MCF 10A (cell line): ENCODE measurements at regions not wholly inside any gene's neighbourhood (a gene's known extent, or its start where the extent isn't known, plus 50 kb on each side); places are given as distances from the start of the nearest gene placed in this dataset.

Experiments
- BruUV-seq: library from RNA; stranded (reverse); fragments of 400-500 nt; replicated peaks from 2 replicates; lab custom pipeline; 2021; lab: Mats Ljungman, UMichigan
- CTCF ChIA-PET: fragments of 300-600 bp; sonication (Branson Sonifier 250); formaldehyde crosslinking; extraction: SDS; loops from one replicate; lab custom pipeline; 2021; ENCODE audit warnings: antibody characterized with exemption, inconsistent platforms; lab: Yijun Ruan, JAX
- POLR2A ChIA-PET: fragments of 300-600, 350-650 bp; sonication (Branson Sonifier 250); formaldehyde crosslinking; extraction: SDS; loops from one replicate; lab custom pipeline; 2020; ENCODE audit warnings: antibody characterized with exemption, inconsistent platforms; lab: Yijun Ruan, JAX
- DNase-seq: peaks from one replicate; pipeline ENCODE4 v3.0.0-alpha.2; 2018; ENCODE audit not compliant: unreplicated experiment
- H3K27ac Mint-ChIP-seq: one replicate; pipeline ENCODE4 v1.8.0; 2022; ENCODE audit warnings: mild to moderate bottlenecking, low read depth, mixed read lengths; ENCODE audit not compliant: unreplicated experiment
- H3K27me3 Mint-ChIP-seq: one replicate; pipeline ENCODE4 v1.8.0; 2022; ENCODE audit warnings: mixed read lengths; ENCODE audit not compliant: insufficient read depth, unreplicated experiment
- H3K36me3 Mint-ChIP-seq: one replicate; pipeline ENCODE4 v1.8.0; 2022; ENCODE audit warnings: mild to moderate bottlenecking, moderate library complexity, mixed read lengths; ENCODE audit not compliant: insufficient read depth, unreplicated experiment
- H3K4me1 Mint-ChIP-seq: one replicate; pipeline ENCODE4 v1.8.0; 2022; ENCODE audit warnings: mixed read lengths; ENCODE audit not compliant: insufficient read depth, unreplicated experiment
- H3K4me3 Mint-ChIP-seq: one replicate; pipeline ENCODE4 v1.8.0; 2022; ENCODE audit warnings: mild to moderate bottlenecking, moderate library complexity, mixed read lengths; ENCODE audit not compliant: unreplicated experiment
- H3K9me3 Mint-ChIP-seq: one replicate; pipeline ENCODE4 v1.8.0; 2022; ENCODE audit warnings: mixed read lengths; ENCODE audit not compliant: unreplicated experiment
- CTCF ChIP-seq: fragments of 200-600 bp; IDR thresholded peaks from one replicate; pipeline ENCODE4 v1.8.0; 2022; ENCODE audit warnings: antibody characterized with exemption, mild to moderate bottlenecking; ENCODE audit not compliant: unreplicated experiment
- intact Hi-C: fragments of 100-400 bp; cut with micrococcal nuclease; formaldehyde crosslinking; loops from 2 replicates; pipeline ENCODE4 v1.14.1; 2022

- no peak for TF ChIP-seq CTCF
- BruUV-seq: no TSS peak
- Mint-ChIP-seq H3K4me3 (no peak overlapping the region), H3K36me3 (no peaks in the 10 kb centered on the region), H3K4me1 (peaks cover 6% of the 10 kb centered on the region), H3K27me3 (no peaks in the 10 kb centered on the region), H3K27ac (no peak overlapping the region), H3K9me3 (no peaks in the 10 kb centered on the region)
- intact Hi-C loops: no loop called here
- DNase-seq: no peak
- POLR2A ChIA-PET: no interaction called here
- CTCF ChIA-PET: interaction anchor here (0.8 kb wide), 1 partner anchor 56 kb away, joined by 3 read pairs; no protein-coding TSS in a partner anchor
Measured at GRCh38 chr1:115539061-115539460, 102.7 kb upstream of the VANGL1 start.

- no peaks in the 10 kb centered on the region for H3K27me3 Mint-ChIP-seq
- CTCF ChIA-PET: interaction anchor here (0.6 kb wide), 1 partner anchor 12 kb away, joined by 4 read pairs; no protein-coding TSS in a partner anchor
- no peaks in the 10 kb centered on the region for H3K9me3 Mint-ChIP-seq
- no TSS peak for BruUV-seq
- DNase-seq: no peak
- no peak for TF ChIP-seq CTCF
- intact Hi-C loops: no loop called here
- H3K27ac Mint-ChIP-seq: no peak overlapping the region
- POLR2A ChIA-PET: no interaction called here
- H3K4me3 Mint-ChIP-seq: no peak overlapping the region
- H3K36me3 Mint-ChIP-seq: no peaks in the 10 kb centered on the region
- peaks cover 6% of the 10 kb centered on the region for H3K4me1 Mint-ChIP-seq
Measured at GRCh38 chr1:115538579-115538978, 103.2 kb upstream of the VANGL1 start.

GRCh38 chr1:115537415-115537814, 104.4 kb upstream of the VANGL1 start:
- no peak overlapping the region for H3K27ac Mint-ChIP-seq

GRCh38 chr1:115536279-115536816, 105.4 kb upstream of the VANGL1 start:
- intact Hi-C loops: no loop called here
- H3K4me3 Mint-ChIP-seq: no peak overlapping the region
- peak; percentile 8 for DNase-seq
- no peak for TF ChIP-seq CTCF
- no peak overlapping the region for H3K27ac Mint-ChIP-seq
- no TSS peak for BruUV-seq
- POLR2A ChIA-PET: no interaction called here
- H3K9me3 Mint-ChIP-seq: no peaks in the 10 kb centered on the region
- no peaks in the 10 kb centered on the region for H3K36me3 Mint-ChIP-seq
- CTCF ChIA-PET: interaction anchor here (0.7 kb wide), 1 partner anchor 78 kb away, joined by 3 read pairs; no protein-coding TSS in a partner anchor
- H3K4me1 Mint-ChIP-seq: peaks cover 6% of the 10 kb centered on the region
- H3K27me3 Mint-ChIP-seq: no peaks in the 10 kb centered on the region

More at GRCh38 chr1:115537415-115537814, 104.4 kb upstream of the VANGL1 start:
- peaks cover 6% of the 10 kb centered on the region for H3K4me1 Mint-ChIP-seq
- H3K27me3 Mint-ChIP-seq: no peaks in the 10 kb centered on the region
- TF ChIP-seq CTCF: no peak
- intact Hi-C loops: no loop called here
- ChIA-PET CTCF (interaction anchor here (0.6 to 0.8 kb wide), 3 partner anchors 10 to 80 kb away, joined by 3 to 5 read pairs (median 3); no protein-coding TSS in a partner anchor), POLR2A (no interaction called here)
- H3K4me3 Mint-ChIP-seq: no peak overlapping the region
- no TSS peak for BruUV-seq
- no peaks in the 10 kb centered on the region for H3K36me3 Mint-ChIP-seq
- no peak for DNase-seq
- H3K9me3 Mint-ChIP-seq: no peaks in the 10 kb centered on the region
